PC-3 (cell line): ENCODE measurements at regions not wholly inside any gene's neighbourhood (a gene's known extent, or its start where the extent isn't known, plus 50 kb on each side); places are given as distances from the start of the nearest gene placed in this dataset.

Experiments used
- CTCF ChIP-seq: fragments of 300-600 bp; sonication (generic); conservative IDR thresholded peaks from 2 replicates; pipeline ENCODE4 v1.5.1; 2017; ENCODE audit warnings: antibody characterized with exemption, low read depth, mild to moderate bottlenecking, low read length
- EZH2phosphoT487 ChIP-seq: fragments of 300-600 bp; sonication (generic); IDR thresholded peaks from 2 replicates; pipeline ENCODE4 v1.6.1; 2018; ENCODE audit warnings: mild to moderate bottlenecking, antibody characterized with exemption, low read length, borderline replicate concordance

GRCh38 chr2:185433824-185434223 lies 304.8 kb upstream of the FSIP2 start:
- TF ChIP-seq EZH2phosphoT487 = no peak
- TF ChIP-seq CTCF = no peak
